ENCODE measurements at regions not wholly inside any gene's neighbourhood (a gene's known extent, or its start where the extent isn't known, plus 50 kb on each side); places are given as distances from the start of the nearest gene placed in this dataset.

GRCh38 chr10:57809961-57810360, 457.7 kb downstream of the IPMK start (continued):
- TF ChIP-seq REST (IDR thresholded peaks at IDR 0.05; ENCODE audit: unreplicated experiment) (no peak), ZNF331 (CRISPR knock-in tag; IDR thresholded peaks at IDR 0.05; ENCODE audit: low read depth) (no peak)
- TF ChIP-seq, protein P1, sequence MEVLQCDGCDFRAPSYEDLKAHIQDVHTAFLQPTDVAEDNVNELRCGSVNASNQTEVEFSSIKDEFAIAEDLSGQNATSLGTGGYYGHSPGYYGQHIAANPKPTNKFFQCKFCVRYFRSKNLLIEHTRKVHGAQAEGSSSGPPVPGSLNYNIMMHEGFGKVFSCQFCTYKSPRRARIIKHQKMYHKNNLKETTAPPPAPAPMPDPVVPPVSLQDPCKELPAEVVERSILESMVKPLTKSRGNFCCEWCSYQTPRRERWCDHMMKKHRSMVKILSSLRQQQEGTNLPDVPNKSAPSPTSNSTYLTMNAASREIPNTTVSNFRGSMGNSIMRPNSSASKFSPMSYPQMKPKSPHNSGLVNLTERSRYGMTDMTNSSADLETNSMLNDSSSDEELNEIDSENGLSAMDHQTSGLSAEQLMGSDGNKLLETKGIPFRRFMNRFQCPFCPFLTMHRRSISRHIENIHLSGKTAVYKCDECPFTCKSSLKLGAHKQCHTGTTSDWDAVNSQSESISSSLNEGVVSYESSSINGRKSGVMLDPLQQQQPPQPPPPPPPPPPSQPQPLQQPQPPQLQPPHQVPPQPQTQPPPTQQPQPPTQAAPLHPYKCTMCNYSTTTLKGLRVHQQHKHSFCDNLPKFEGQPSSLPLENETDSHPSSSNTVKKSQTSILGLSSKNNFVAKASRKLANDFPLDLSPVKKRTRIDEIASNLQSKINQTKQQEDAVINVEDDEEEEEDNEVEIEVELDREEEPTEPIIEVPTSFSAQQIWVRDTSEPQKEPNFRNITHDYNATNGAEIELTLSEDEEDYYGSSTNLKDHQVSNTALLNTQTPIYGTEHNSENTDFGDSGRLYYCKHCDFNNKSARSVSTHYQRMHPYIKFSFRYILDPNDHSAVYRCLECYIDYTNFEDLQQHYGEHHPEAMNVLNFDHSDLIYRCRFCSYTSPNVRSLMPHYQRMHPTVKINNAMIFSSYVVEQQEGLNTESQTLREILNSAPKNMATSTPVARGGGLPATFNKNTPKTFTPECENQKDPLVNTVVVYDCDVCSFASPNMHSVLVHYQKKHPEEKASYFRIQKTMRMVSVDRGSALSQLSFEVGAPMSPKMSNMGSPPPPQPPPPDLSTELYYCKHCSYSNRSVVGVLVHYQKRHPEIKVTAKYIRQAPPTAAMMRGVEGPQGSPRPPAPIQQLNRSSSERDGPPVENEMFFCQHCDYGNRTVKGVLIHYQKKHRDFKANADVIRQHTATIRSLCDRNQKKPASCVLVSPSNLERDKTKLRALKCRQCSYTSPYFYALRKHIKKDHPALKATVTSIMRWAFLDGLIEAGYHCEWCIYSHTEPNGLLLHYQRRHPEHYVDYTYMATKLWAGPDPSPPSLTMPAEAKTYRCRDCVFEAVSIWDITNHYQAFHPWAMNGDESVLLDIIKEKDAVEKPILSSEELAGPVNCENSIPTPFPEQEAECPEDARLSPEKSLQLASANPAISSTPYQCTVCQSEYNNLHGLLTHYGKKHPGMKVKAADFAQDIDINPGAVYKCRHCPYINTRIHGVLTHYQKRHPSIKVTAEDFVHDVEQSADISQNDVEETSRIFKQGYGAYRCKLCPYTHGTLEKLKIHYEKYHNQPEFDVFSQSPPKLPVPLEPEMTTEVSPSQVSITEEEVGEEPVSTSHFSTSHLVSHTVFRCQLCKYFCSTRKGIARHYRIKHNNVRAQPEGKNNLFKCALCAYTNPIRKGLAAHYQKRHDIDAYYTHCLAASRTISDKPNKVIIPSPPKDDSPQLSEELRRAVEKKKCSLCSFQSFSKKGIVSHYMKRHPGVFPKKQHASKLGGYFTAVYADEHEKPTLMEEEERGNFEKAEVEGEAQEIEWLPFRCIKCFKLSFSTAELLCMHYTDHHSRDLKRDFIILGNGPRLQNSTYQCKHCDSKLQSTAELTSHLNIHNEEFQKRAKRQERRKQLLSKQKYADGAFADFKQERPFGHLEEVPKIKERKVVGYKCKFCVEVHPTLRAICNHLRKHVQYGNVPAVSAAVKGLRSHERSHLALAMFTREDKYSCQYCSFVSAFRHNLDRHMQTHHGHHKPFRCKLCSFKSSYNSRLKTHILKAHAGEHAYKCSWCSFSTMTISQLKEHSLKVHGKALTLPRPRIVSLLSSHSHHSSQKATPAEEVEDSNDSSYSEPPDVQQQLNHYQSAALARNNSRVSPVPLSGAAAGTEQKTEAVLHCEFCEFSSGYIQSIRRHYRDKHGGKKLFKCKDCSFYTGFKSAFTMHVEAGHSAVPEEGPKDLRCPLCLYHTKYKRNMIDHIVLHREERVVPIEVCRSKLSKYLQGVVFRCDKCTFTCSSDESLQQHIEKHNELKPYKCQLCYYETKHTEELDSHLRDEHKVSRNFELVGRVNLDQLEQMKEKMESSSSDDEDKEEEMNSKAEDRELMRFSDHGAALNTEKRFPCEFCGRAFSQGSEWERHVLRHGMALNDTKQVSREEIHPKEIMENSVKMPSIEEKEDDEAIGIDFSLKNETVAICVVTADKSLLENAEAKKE (CRISPR knock-in tag; IDR thresholded peaks at IDR 0.05): no peak

DNA sequence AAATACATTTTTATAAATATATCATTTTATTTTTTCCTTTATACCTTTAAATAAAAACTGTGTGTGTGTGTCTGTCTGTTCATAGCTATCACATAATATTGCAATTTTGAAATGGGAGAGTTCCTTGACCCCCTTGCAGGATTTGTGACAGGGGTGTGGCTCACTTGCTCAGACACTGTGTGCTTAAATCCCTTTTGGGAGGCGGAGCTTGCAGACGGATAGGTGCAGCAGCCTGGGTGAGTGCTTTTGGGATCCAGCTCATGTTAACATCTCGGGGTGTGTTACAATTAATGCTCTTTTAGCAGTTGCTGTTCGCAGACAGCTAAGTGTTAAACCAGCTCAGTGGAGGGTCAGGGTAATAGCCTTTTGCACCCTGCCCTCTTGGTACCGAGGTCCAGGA, 459.8 kb downstream of the IPMK start:
- Mint-ChIP-seq H3K27ac (no peak overlapping the region), H3K9me3 (peaks cover 10% of the 10 kb centered on the region), H3K4me1 (peaks cover 22% of the 10 kb centered on the region), H3K4me3 (no peak overlapping the region), H3K36me3 (ENCODE audit: low read depth) (peaks cover 12% of the 10 kb centered on the region), H3K27me3 (ENCODE audit: insufficient read depth, low read depth, poor library complexity) (peaks cover 3% of the 10 kb centered on the region)
- Histone ChIP-seq H2AFZ (no peak overlapping the region), H3F3A (replicated peaks; ENCODE audit: low read depth) (no peaks in the 10 kb centered on the region), H3K4me2 (no peak overlapping the region), H3K4me1 (ENCODE audit: insufficient read depth) (peaks cover 15% of the 10 kb centered on the region), H3K9me2 (ENCODE audit: insufficient read depth) (no peaks in the 10 kb centered on the region), H3K4me3 (no peak overlapping the region), H3K27ac (ENCODE audit: low read depth) (no peak overlapping the region), H3K27me3 (ENCODE audit: insufficient read depth) (no peaks in the 10 kb centered on the region), H4K20me1 (replicated peaks; ENCODE audit: insufficient read depth) (no peaks in the 10 kb centered on the region), H3K79me2 (replicated peaks; ENCODE audit: insufficient read depth) (no peaks in the 10 kb centered on the region), H3K36me3 (ENCODE audit: insufficient read depth) (no peaks in the 10 kb centered on the region)
- ATAC-seq: no peak
- no peak for TF ChIP-seq STAT1 (IDR thresholded peaks at IDR 0.05; ENCODE audit: unreplicated experiment)
- TF ChIP-seq JUNB (IDR thresholded peaks at IDR 0.05; ENCODE audit: unreplicated experiment): no peak
- no peak for TF ChIP-seq ZNF114 (CRISPR knock-in tag; IDR thresholded peaks at IDR 0.05)
- peak; percentile 7 for DNase-seq (ENCODE audit: low spot score)
